Thyroid gland (tissue), 4 donors: ENCODE measurements at regions not wholly inside any gene's neighbourhood (a gene's known extent, or its start where the extent isn't known, plus 50 kb on each side); places are given as distances from the start of the nearest gene placed in this dataset.
"Not testable (repeated sequence)": the region's sequence is repeated elsewhere in the genome, so short reads cannot be mapped to it uniquely, and the experiment has no call there.

Source experiments
- CTCF ChIP-seq, 6 experiments: fragments of 200-600 bp in 3 of 6; fragments of 450-650 bp in 3 of 6; sonication (generic) in 3 of 6; IDR thresholded peaks; one replicate each; pipeline ENCODE4 v1.5.1; 2016 to 2019; ENCODE audit warnings: antibody characterized with exemption in 6 of 6, mild to moderate bottlenecking in 2 of 6, inconsistent platforms in 1 of 6, moderate library complexity in 1 of 6
- POLR2A ChIP-seq, 2 donors: fragments of 450-650 bp; IDR thresholded peaks; one replicate each; pipeline ENCODE4 v1.6.1; 2017; ENCODE audit warnings: antibody characterized with exemption in 2 of 2, mild to moderate bottlenecking in 2 of 2, moderate library complexity in 1 of 2

- not testable (repeated sequence) for TF ChIP-seq CTCF, POLR2A (IDR thresholded peaks at IDR 0.05)
Observed at GRCh38 chr6:21877037-21877436, 283.5 kb downstream of the SOX4 start.
